ENCODE measurements at regions not wholly inside any gene's neighbourhood (a gene's known extent, or its start where the extent isn't known, plus 50 kb on each side); places are given as distances from the start of the nearest gene placed in this dataset.

GRCh38 chr4:86543080-86543479, 51.0 kb upstream of the PTPN13 start:
- H3K9me3 ChIP-seq = no peaks in the 10 kb centered on the region
- TF ChIP-seq CTCF (IDR thresholded peaks at IDR 0.05; ENCODE audit: low read depth, low read length) = no peak
- no peaks in the 10 kb centered on the region for H3K4me1 ChIP-seq
- DNase-seq = no peak
- no peaks in the 10 kb centered on the region for H3K27me3 ChIP-seq
- no peak overlapping the region for H3K4me3 ChIP-seq (ENCODE audit: low read depth, low read length)
- H3K36me3 ChIP-seq = no peaks in the 10 kb centered on the region

- TF ChIP-seq CTCF (IDR thresholded peaks at IDR 0.05; ENCODE audit: low read depth, low read length) = no peak
- H3K4me1 ChIP-seq = no peaks in the 10 kb centered on the region
- H3K9me3 ChIP-seq = no peaks in the 10 kb centered on the region
- DNase-seq = no peak
- no peak overlapping the region for H3K4me3 ChIP-seq (ENCODE audit: low read depth, low read length)
- no peaks in the 10 kb centered on the region for H3K27me3 ChIP-seq
- H3K36me3 ChIP-seq = no peaks in the 10 kb centered on the region
Observed at GRCh38 chr4:86543560-86544309, 50.4 kb upstream of the PTPN13 start.

GRCh38 chr4:86544310-86544966, 49.7 kb upstream of the PTPN13 start:
- Histone ChIP-seq H3K4me1 (no peaks in the 10 kb centered on the region), H3K9me3 (no peaks in the 10 kb centered on the region), H3K36me3 (no peaks in the 10 kb centered on the region), H3K4me3 (ENCODE audit: low read depth, low read length) (no peak overlapping the region), H3K27me3 (no peaks in the 10 kb centered on the region)
- no peak for DNase-seq
- no peak for TF ChIP-seq CTCF (IDR thresholded peaks at IDR 0.05; ENCODE audit: low read depth, low read length)

Measured in BE2C (cell line).